Mammary epithelial cell (primary cell): ENCODE measurements at regions not wholly inside any gene's neighbourhood (a gene's known extent, or its start where the extent isn't known, plus 50 kb on each side); places are given as distances from the start of the nearest gene placed in this dataset.

Source experiments
- EZH2 ChIP-seq: IDR thresholded peaks from 2 replicates; pipeline ENCODE4 v1.6.1; 2012; ENCODE audit warnings: low read length, inconsistent platforms, borderline replicate concordance
- TF ChIP-seq, protein P1 (sequence below), 2 donors: IDR thresholded peaks in 1 of 2; conservative IDR thresholded peaks in 1 of 2; 2 replicates each; pipeline ENCODE4 v1.5.1; 2011 to 2012; ENCODE audit warnings: inconsistent platforms in 2 of 2, low read length in 2 of 2, mild to moderate bottlenecking in 2 of 2, control low read depth in 1 of 2, low read depth in 1 of 2; ENCODE audit not compliant: insufficient read depth in 1 of 2; ENCODE audit errors: extremely low read depth in 1 of 2

DNA sequence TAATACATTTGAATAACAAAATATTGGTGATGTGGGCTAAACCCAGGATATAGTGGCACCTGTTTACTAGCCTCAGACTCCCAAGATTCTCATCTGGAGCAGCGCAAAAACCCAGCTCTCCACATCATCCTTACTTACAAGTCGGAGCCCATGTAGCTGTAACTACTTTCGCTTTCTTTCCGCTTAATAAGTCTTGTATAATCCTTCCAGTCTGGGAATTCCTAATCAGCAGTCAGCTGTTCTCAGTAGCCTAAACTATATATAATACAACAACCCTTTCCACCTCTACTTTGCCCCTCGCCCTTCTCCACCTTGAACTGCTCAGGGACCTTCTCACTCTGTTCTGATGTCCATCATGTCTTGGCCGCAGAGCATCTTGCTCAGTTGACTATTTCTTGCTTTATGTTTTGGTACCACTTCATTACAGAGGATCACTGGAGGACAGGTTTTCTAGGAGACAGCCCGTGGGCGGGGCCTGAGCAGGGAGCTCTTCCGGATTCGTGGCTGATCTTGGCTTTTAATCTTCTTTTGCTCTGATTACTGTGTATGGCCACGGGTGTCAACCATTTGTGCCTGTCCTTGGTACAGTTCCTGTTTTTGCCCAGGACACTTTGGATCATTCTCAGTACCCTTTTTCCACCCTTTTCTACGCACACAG lies 119.9 kb upstream of the SERTAD2 start:
- TF ChIP-seq, protein P1, sequence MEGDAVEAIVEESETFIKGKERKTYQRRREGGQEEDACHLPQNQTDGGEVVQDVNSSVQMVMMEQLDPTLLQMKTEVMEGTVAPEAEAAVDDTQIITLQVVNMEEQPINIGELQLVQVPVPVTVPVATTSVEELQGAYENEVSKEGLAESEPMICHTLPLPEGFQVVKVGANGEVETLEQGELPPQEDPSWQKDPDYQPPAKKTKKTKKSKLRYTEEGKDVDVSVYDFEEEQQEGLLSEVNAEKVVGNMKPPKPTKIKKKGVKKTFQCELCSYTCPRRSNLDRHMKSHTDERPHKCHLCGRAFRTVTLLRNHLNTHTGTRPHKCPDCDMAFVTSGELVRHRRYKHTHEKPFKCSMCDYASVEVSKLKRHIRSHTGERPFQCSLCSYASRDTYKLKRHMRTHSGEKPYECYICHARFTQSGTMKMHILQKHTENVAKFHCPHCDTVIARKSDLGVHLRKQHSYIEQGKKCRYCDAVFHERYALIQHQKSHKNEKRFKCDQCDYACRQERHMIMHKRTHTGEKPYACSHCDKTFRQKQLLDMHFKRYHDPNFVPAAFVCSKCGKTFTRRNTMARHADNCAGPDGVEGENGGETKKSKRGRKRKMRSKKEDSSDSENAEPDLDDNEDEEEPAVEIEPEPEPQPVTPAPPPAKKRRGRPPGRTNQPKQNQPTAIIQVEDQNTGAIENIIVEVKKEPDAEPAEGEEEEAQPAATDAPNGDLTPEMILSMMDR (conservative IDR thresholded peaks at IDR 0.05 in 1 of 2, IDR thresholded peaks at IDR 0.05 in 1 of 2; ENCODE audit: extremely low read depth in 1 of 2, insufficient read depth in 1 of 2, low read depth in 1 of 2, low read length in 2 of 2): no peak
- TF ChIP-seq EZH2: no peak
